ENCODE measurements at regions not wholly inside any gene's neighbourhood (a gene's known extent, or its start where the extent isn't known, plus 50 kb on each side); places are given as distances from the start of the nearest gene placed in this dataset.

Small RNA genes in the stretch of these regions (small RNA-seq; reads per million reads assigned to genes)
- 638 to 1,812 (median 1,041) reads per million in 4 donors for gene RNA5SP426
